KMS-11 (cell line): ENCODE measurements at regions not wholly inside any gene's neighbourhood (a gene's known extent, or its start where the extent isn't known, plus 50 kb on each side); places are given as distances from the start of the nearest gene placed in this dataset.
"Not testable (repeated sequence)": the region's sequence is repeated elsewhere in the genome, so short reads cannot be mapped to it uniquely, and the experiment has no call there.

Experiments used
- H2AFZ ChIP-seq: fragments of 200-600 bp; sonication (generic); 2 replicates; pipeline ENCODE4 v1.6.1; 2016; ENCODE audit warnings: antibody characterized with exemption, mixed run types, low read depth
- H3K27ac ChIP-seq: fragments of 200-600 bp; sonication (generic); 2 replicates; pipeline ENCODE4 v1.6.1; 2016; ENCODE audit warnings: mild to moderate bottlenecking, mixed run types
- H3K27me3 ChIP-seq: fragments of 200-600 bp; sonication (generic); 2 replicates; pipeline ENCODE4 v1.6.1; 2017; ENCODE audit warnings: mild to moderate bottlenecking, low read depth, mixed run types, moderate library complexity; ENCODE audit not compliant: insufficient read depth
- H3K36me3 ChIP-seq: fragments of 200-600 bp; sonication (generic); 2 replicates; pipeline ENCODE4 v1.6.1; 2017; ENCODE audit warnings: mild to moderate bottlenecking, mixed run types; ENCODE audit not compliant: insufficient read depth
- H3K4me1 ChIP-seq: fragments of 200-600 bp; sonication (generic); 2 replicates; pipeline ENCODE4 v1.6.1; 2016; ENCODE audit warnings: mild to moderate bottlenecking, low read depth, mixed run types; ENCODE audit not compliant: poor library complexity, severe bottlenecking
- H3K4me2 ChIP-seq: fragments of 200-600 bp; sonication (generic); 2 replicates; pipeline ENCODE4 v1.7.0; 2016; ENCODE audit warnings: mild to moderate bottlenecking, mixed run types
- H3K4me3 ChIP-seq: fragments of 200-600 bp; sonication (generic); IDR thresholded peaks from 2 replicates; pipeline ENCODE4 v1.6.1; 2017; ENCODE audit warnings: low read depth, low read length, mixed read lengths; ENCODE audit not compliant: insufficient read depth
- H3K79me2 ChIP-seq: fragments of 200-600 bp; sonication (generic); 2 replicates; pipeline ENCODE4 v1.6.1; 2016; ENCODE audit warnings: low read depth, mixed run types; ENCODE audit not compliant: insufficient read depth
- H3K9ac ChIP-seq: fragments of 200-600 bp; sonication (generic); 2 replicates; pipeline ENCODE4 v1.6.1; 2016; ENCODE audit warnings: mild to moderate bottlenecking, mixed run types
- H4K20me1 ChIP-seq: fragments of 200-600 bp; sonication (generic); 2 replicates; pipeline ENCODE4 v1.6.1; 2016; ENCODE audit warnings: mild to moderate bottlenecking, mixed run types; ENCODE audit not compliant: insufficient read depth
- CTCF ChIP-seq: fragments of 200-600 bp; sonication (generic); conservative IDR thresholded peaks from 2 replicates; pipeline ENCODE4 v1.6.1; 2017; ENCODE audit warnings: low read depth, mild to moderate bottlenecking, antibody characterized with exemption, low read length, moderate library complexity, mixed read lengths

DNA sequence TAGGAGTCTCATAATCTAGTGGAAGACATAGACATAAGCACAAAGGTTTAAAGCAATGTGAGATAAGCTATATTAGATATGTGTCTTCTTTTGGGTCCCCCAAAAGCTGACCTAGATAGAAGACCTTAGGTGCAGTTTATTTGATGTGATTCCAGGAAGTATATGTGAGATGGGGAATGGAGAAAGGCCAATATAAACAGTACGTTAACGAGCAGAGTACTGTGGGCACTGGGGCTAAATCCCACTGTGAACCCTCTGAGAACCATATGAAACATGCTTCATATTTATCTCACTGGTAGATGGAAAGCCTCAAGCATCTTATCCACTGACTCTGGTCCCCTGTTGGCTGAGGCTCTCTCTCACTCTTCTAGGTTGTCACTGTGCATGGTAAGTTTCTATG lies 62.6 kb upstream of the ZC3H15 start:
- H3K36me3 ChIP-seq, result no peaks in the 10 kb centered on the region
- no peaks in the 10 kb centered on the region for H3K79me2 ChIP-seq
- peaks cover 26% of the 10 kb centered on the region for H3K4me1 ChIP-seq
- no peak overlapping the region for H3K27ac ChIP-seq
- no peak overlapping the region for H3K4me2 ChIP-seq
- no peak overlapping the region for H3K9ac ChIP-seq
- H3K4me3 ChIP-seq, result no peak overlapping the region
- no peak overlapping the region for H2AFZ ChIP-seq
- H4K20me1 ChIP-seq, result no peaks in the 10 kb centered on the region
- no peak for TF ChIP-seq CTCF
- H3K27me3 ChIP-seq, result no peaks in the 10 kb centered on the region

GRCh38 chr2:186424265-186424664 lies 61.8 kb upstream of the ZC3H15 start:
- Histone ChIP-seq H3K9ac (no peak overlapping the region), H3K27ac (no peak overlapping the region), H3K4me2 (no peak overlapping the region), H3K79me2 (no peaks in the 10 kb centered on the region), H3K4me1 (peaks cover 31% of the 10 kb centered on the region), H3K27me3 (no peaks in the 10 kb centered on the region), H2AFZ (no peak overlapping the region), H3K36me3 (no peaks in the 10 kb centered on the region), H3K4me3 (no peak overlapping the region), H4K20me1 (no peaks in the 10 kb centered on the region)
- TF ChIP-seq CTCF, result no peak

- no peaks in the 10 kb centered on the region for H3K79me2 ChIP-seq
- H3K27me3 ChIP-seq, result no peaks in the 10 kb centered on the region
- H3K36me3 ChIP-seq, result no peaks in the 10 kb centered on the region
- H2AFZ ChIP-seq, result no peak overlapping the region
- no peak overlapping the region for H3K27ac ChIP-seq
- TF ChIP-seq CTCF, result no peak
- no peak overlapping the region for H3K4me2 ChIP-seq
- H3K4me3 ChIP-seq, result no peak overlapping the region
- no peak overlapping the region for H3K9ac ChIP-seq
- no peaks in the 10 kb centered on the region for H4K20me1 ChIP-seq
- peaks cover 31% of the 10 kb centered on the region for H3K4me1 ChIP-seq
These were observed 60.5 kb upstream of the ZC3H15 start for GRCh38 chr2:186425576-186425975.

GRCh38 chr2:186426153-186427016 lies 59.7 kb upstream of the ZC3H15 start:
- no peak overlapping the region for H2AFZ ChIP-seq
- H3K27ac ChIP-seq, result peak overlapping the region; percentile 3; the same call in 1 of the 2 replicates
- no peaks in the 10 kb centered on the region for H3K36me3 ChIP-seq
- no peak overlapping the region for H3K4me3 ChIP-seq
- H3K4me1 ChIP-seq, result peaks cover 31% of the 10 kb centered on the region
- H3K79me2 ChIP-seq, result no peaks in the 10 kb centered on the region
- no peak for TF ChIP-seq CTCF
- H4K20me1 ChIP-seq, result no peaks in the 10 kb centered on the region
- no peaks in the 10 kb centered on the region for H3K27me3 ChIP-seq
- no peak overlapping the region for H3K9ac ChIP-seq
- H3K4me2 ChIP-seq, result peak overlapping the region; percentile 56

- H3K79me2 ChIP-seq, H3K36me3 ChIP-seq, H3K4me3 ChIP-seq, H4K20me1 ChIP-seq, H2AFZ ChIP-seq, H3K9ac ChIP-seq, H3K27me3 ChIP-seq: not testable (repeated sequence)
- Histone ChIP-seq H3K27ac (peak overlapping the region; percentile 3; the same call in 1 of the 2 replicates), H3K4me1 (peaks cover 31% of the 10 kb centered on the region), H3K4me2 (peak overlapping the region; percentile 56)
These were observed 59.1 kb upstream of the ZC3H15 start for GRCh38 chr2:186427017-186427350.
